ENCODE measurements at regions not wholly inside any gene's neighbourhood (a gene's known extent, or its start where the extent isn't known, plus 50 kb on each side); places are given as distances from the start of the nearest gene placed in this dataset.

- FAIRE-seq (no peak), ATAC-seq (no peak), DNase-seq (ENCODE audit: low read depth in 1 of 2, low spot score in 1 of 2) (no peak)
- no peaks in the 10 kb centered on the region for H3K9me3 ChIP-seq
- H3K4me3 ChIP-seq, result no peak overlapping the region
- POLR2A ChIA-PET, result no interaction called here
- TF ChIP-seq ESRRA (IDR thresholded peaks at IDR 0.05; ENCODE audit: borderline replicate concordance, low read length) (no peak), JUNB (IDR thresholded peaks at IDR 0.05) (no peak), TFCP2L1 (CRISPR knock-in tag; IDR thresholded peaks at IDR 0.05) (no peak), KDM5A (IDR thresholded peaks at IDR 0.05) (no peak), HEYL (CRISPR knock-in tag; IDR thresholded peaks at IDR 0.05) (no peak), RARB (CRISPR knock-in tag; IDR thresholded peaks at IDR 0.05) (no peak), ATOH8 (CRISPR knock-in tag; IDR thresholded peaks at IDR 0.05; ENCODE audit: low read depth) (no peak), FOSB (CRISPR knock-in tag; IDR thresholded peaks at IDR 0.05) (no peak), NR3C1 (IDR thresholded peaks at IDR 0.05) (no peak), RCOR1 (IDR thresholded peaks at IDR 0.05; ENCODE audit: low read depth, low read length) (no peak), PHF8 (IDR thresholded peaks at IDR 0.05; ENCODE audit: borderline replicate concordance, low read depth) (no peak), CHD2 (IDR thresholded peaks at IDR 0.05; ENCODE audit: low read length, partially characterized antibody) (no peak), EHMT2 (IDR thresholded peaks at IDR 0.05; ENCODE audit: low read depth) (no peak), RNF2 (IDR thresholded peaks at IDR 0.05; ENCODE audit: borderline replicate concordance, low read depth) (no peak)
- TF ChIP-seq, protein P1, sequence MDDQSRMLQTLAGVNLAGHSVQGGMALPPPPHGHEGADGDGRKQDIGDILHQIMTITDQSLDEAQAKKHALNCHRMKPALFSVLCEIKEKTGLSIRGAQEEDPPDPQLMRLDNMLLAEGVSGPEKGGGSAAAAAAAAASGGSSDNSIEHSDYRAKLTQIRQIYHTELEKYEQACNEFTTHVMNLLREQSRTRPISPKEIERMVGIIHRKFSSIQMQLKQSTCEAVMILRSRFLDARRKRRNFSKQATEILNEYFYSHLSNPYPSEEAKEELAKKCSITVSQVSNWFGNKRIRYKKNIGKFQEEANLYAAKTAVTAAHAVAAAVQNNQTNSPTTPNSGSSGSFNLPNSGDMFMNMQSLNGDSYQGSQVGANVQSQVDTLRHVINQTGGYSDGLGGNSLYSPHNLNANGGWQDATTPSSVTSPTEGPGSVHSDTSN (IDR thresholded peaks at IDR 0.05), result no peak
- CTCF ChIA-PET, result interaction anchor here (1.0 kb wide), 1 partner anchor 9 kb away, joined by 3 read pairs; no protein-coding TSS in a partner anchor
- no peak overlapping the region for H3K4me2 ChIP-seq
- H3K4me1 ChIP-seq, result no peaks in the 10 kb centered on the region
- H3K27ac ChIP-seq, result no peak overlapping the region
Observed at GRCh38 chr9:11206925-11207324, 594.1 kb upstream of the PTPRD start.

- H3K4me1 ChIP-seq, result no peaks in the 10 kb centered on the region
- DNase-seq (ENCODE audit: low read depth in 1 of 2, low spot score in 1 of 2), result no peak
- TF ChIP-seq JUNB (IDR thresholded peaks at IDR 0.05), result no peak
- no peak for TF ChIP-seq POLR2A (IDR thresholded peaks at IDR 0.05; ENCODE audit: low read length)
- no peak for TF ChIP-seq RCOR1 (IDR thresholded peaks at IDR 0.05; ENCODE audit: low read depth, low read length)
- no peak for TF ChIP-seq JUN (IDR thresholded peaks at IDR 0.05)
- TF ChIP-seq RAD21 (conservative IDR thresholded peaks at IDR 0.05 in 1 of 2, IDR thresholded peaks at IDR 0.05 in 1 of 2), result no peak
- TF ChIP-seq KDM1A (IDR thresholded peaks at IDR 0.05; ENCODE audit: low read depth), result no peak
- no peak for TF ChIP-seq RNF2 (IDR thresholded peaks at IDR 0.05; ENCODE audit: borderline replicate concordance, low read depth)
- TF ChIP-seq, protein P2, sequence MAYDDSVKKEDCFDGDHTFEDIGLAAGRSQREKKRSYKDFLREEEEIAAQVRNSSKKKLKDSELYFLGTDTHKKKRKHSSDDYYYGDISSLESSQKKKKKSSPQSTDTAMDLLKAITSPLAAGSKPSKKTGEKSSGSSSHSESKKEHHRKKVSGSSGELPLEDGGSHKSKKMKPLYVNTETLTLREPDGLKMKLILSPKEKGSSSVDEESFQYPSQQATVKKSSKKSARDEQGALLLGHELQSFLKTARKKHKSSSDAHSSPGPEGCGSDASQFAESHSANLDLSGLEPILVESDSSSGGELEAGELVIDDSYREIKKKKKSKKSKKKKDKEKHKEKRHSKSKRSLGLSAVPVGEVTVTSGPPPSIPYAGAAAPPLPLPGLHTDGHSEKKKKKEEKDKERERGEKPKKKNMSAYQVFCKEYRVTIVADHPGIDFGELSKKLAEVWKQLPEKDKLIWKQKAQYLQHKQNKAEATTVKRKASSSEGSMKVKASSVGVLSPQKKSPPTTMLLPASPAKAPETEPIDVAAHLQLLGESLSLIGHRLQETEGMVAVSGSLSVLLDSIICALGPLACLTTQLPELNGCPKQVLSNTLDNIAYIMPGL (CRISPR knock-in tag; IDR thresholded peaks at IDR 0.05; ENCODE audit: borderline replicate concordance), result no peak
- no peak for TF ChIP-seq NFE2L2 (conservative IDR thresholded peaks at IDR 0.05; ENCODE audit: low read length)
- H3K4me3 ChIP-seq, result no peak overlapping the region
- ChIA-PET POLR2A (no interaction called here), CTCF (no interaction called here)
- FAIRE-seq, result no peak
- no peak for ATAC-seq
- no peak overlapping the region for H3K27ac ChIP-seq
- no peak overlapping the region for H3K4me2 ChIP-seq
- no peaks in the 10 kb centered on the region; the same call in 2 of the 3 replicates for H3K9me3 ChIP-seq
- WGBS (ENCODE audit: missing lambda C conversion rate), result 14% methylated on average over 1 of the region's 1 CpG
Observed at GRCh38 chr9:11233696-11234095, 620.9 kb upstream of the PTPRD start.

- no peak for DNase-seq (ENCODE audit: low read depth in 1 of 2, low spot score in 1 of 2)
- ChIA-PET POLR2A (no interaction called here), CTCF (no interaction called here)
- Histone ChIP-seq H3K27ac (no peak overlapping the region), H3K9me3 (no peaks in the 10 kb centered on the region; the same call in 2 of the 3 replicates), H3K4me2 (no peak overlapping the region), H3K4me1 (no peaks in the 10 kb centered on the region), H3K4me3 (no peak overlapping the region)
- TF ChIP-seq CHD2 (IDR thresholded peaks at IDR 0.05; ENCODE audit: low read length, partially characterized antibody) (no peak), JUNB (IDR thresholded peaks at IDR 0.05) (no peak), RAD21 (conservative IDR thresholded peaks at IDR 0.05 in 1 of 2, IDR thresholded peaks at IDR 0.05 in 1 of 2) (no peak), TP53 (CRISPR knock-in tag; IDR thresholded peaks at IDR 0.05) (no peak), USF2 (IDR thresholded peaks at IDR 0.05) (no peak), HEYL (CRISPR knock-in tag; IDR thresholded peaks at IDR 0.05) (no peak), FOSB (CRISPR knock-in tag; IDR thresholded peaks at IDR 0.05) (no peak), BCL3 (IDR thresholded peaks at IDR 0.05) (no peak), NPAS2 (CRISPR knock-in tag; IDR thresholded peaks at IDR 0.05; ENCODE audit: borderline replicate concordance) (no peak), KDM5A (IDR thresholded peaks at IDR 0.05) (no peak), EHF (CRISPR knock-in tag; IDR thresholded peaks at IDR 0.05) (no peak)
- ATAC-seq, result no peak
- WGBS (ENCODE audit: missing lambda C conversion rate), result 0% methylated on average over 2 of the region's 2 CpGs
- no peak for FAIRE-seq
Observed at GRCh38 chr9:11235061-11235460, 622.3 kb upstream of the PTPRD start.

Measured in A549 (cell line).